ENCODE measurements at regions not wholly inside any gene's neighbourhood (a gene's known extent, or its start where the extent isn't known, plus 50 kb on each side); places are given as distances from the start of the nearest gene placed in this dataset.
"Not testable (repeated sequence)": the region's sequence is repeated elsewhere in the genome, so short reads cannot be mapped to it uniquely, and the experiment has no call there.

DNA sequence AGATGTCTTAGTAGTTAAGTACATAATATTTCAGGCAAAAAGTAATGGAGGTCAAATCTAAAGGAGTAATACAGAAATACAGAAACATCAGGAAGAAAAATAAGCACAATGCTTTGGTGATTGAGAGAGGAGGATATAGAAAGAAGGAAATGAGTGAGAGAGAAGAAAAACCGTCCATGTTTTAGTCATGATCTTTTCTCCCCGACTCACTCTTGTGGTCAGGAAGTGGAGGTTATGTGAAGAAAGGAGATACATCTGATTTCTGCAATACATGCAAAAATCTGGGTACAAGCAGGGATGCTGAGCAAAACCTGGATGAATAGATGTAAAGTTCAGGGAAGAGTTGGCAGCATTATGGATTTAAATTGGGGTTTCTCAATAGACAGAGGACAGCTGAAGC, 1122.5 kb downstream of the SORCS3 start:
- DNase-seq, result no peak

DNA sequence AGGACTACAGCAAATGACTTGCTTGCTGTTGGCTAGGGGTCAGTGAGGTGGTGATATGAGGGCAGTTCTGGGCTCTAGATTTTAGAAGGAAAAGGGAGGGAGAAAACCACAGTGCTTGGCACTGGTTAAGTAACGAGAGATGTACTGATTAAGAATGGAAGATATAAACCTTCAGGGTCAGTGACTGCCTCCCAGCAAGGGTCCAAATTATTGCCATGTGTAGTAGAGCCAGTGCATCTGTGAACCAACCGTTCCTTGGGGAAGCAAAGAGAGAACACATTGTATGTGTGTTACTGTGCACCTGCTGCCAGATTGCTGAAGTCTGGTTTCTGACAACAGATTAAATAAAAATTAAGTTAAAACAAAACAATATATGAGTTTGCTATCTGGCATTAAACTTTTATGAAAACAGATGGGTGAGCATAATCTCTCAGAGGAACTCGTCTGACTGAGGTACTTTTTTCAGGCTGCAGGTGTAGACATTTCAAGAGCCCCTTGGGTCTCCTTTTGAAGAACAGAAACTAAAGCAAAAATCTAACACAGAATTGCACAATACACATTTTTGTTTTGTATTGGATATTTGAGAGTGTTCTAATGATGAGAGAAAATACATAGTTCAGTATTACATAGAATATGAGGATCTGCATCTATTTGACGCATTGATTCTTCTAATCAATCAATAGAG, 1120.6 kb downstream of the SORCS3 start:
- no peak for DNase-seq

DNA sequence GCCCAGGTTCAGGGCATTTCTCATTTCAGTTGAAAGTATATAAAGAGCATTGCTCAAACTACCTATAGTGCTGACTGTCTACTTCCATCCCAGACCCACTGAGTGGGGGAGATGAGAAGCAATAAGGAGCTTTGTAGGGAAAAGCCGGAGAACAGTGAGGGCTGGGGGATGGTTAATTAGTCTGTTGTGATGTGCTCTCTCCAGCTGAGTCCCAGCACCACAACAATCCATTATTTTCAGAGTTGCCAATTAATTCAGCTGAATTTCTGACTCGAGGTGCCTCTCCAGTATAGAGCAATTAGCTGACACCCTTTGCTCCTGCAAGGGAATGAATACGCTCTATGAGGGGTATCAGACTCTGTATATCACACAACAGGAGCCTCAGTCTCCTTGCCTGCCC, 1118.6 kb downstream of the SORCS3 start:
- DNase-seq, result no peak

DNA sequence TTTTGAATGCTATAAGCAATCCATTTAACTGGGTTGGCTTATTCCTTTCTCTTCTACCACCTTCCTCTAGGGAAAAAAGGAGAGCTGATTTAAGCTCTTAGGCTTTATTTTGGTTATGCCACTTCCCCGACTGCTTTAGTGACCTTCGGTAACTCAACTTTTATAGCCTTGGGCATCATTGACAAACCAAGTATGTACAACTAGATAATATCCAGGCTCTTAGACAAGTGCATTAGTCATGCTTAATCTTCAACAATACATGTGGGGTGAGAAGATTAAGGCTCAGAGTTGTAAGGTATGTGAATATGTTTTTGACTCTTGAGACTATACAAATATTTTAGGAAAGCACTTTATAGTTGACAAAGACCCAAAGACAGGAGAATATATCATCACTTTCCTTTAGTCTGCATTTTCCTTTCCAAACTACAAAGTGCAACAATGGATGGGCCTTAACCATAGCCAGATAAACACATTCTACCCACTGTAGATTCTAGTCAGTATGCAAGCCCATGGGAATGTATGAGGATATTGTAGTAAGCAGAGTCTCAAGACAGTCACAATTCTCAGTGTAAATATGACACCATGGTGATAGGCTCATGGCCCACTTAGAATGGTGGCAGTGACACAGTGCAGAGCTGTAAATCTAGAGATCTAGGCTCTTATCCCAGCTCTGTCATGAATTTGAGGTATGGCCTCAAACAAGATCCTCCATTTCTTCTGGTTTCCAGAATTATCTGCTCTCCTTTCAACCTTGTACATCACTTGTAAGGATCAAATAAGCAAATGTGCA, 1117.3 kb downstream of the SORCS3 start:
- no peak for DNase-seq

DNA sequence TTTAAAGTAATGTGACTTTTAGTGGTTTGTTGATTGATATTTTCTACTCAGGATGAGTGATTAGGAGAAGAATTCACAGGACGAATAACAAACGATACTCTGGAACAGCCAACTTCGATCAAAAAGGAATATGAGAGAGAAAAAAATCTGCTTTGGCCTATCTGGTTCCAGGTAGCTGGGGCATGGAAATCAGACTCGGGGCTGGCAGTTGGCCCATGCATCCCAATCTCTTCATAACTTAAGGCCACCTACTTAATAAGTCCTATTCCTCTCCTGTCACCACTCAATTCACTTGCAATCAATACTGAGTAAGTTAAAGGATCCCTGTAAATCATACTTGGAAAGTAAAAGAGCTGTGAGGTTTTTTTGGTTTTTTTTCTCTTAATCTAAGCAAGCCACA, 1116.2 kb downstream of the SORCS3 start:
- DNase-seq, result no peak

DNA sequence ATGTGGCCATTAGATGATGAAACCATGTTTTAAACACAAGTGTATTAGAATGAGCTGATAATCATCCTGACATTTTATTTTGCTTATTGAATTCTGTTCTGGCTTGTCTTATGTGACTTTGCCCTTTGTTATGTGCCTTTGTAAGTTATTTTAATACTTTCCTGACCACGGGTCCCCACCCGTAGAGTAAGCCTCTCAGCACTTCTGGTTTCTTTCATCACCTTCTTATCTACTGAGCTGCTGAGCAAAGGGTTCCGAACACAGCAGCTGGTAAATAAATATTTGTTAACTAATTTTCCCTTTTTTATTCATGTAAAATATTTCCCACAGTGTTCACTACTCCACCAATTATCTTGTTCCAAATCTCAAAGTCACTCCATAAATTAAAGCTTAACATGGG, 1115.3 kb downstream of the SORCS3 start:
- DNase-seq, result no peak

DNA sequence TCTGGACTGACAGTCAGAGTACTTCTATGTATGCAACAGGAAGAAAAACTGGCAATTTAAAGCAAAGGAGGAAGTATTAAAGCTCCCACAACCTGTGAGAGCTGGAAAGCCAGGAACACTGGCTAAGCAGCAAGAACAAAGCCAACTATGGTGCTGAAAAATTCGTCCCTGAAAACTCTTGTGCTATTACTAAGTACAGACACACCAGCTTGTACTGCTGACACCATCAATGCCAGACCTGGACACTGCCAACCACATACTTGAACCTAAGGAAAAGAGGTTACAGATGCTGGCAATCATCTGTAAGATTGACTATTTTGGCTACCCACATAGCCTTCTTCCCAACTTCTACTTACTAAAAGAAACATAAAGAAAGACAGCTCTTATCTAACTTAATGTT, 1110.6 kb downstream of the SORCS3 start:
- no peak for DNase-seq

DNA sequence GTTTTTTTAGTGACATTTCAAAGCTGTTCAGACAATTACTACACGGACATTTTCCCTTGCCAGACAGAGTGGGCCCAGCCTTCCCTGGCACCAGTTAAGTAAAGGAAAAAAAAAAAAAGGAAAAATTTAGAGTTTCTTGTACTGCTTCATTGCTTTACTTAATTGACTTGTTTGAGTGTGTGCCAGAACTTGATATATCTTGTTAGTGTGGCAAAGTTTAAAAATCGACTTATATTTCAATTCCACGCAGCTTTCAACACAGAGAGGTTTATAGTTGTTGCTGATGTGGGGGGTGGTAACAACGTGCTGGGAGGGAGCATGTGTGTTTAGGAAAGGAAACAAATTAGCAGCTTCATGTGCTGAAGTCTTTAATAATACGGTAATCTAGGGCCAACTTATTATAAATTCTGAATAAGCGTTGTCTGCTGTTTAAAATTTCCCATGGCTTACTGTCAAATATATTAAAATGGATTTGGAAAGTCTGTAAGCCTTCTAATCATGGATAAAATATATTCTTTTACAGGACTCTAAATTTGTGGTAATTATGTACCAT, 1104.6 kb downstream of the SORCS3 start:
- no peak for DNase-seq

DNA sequence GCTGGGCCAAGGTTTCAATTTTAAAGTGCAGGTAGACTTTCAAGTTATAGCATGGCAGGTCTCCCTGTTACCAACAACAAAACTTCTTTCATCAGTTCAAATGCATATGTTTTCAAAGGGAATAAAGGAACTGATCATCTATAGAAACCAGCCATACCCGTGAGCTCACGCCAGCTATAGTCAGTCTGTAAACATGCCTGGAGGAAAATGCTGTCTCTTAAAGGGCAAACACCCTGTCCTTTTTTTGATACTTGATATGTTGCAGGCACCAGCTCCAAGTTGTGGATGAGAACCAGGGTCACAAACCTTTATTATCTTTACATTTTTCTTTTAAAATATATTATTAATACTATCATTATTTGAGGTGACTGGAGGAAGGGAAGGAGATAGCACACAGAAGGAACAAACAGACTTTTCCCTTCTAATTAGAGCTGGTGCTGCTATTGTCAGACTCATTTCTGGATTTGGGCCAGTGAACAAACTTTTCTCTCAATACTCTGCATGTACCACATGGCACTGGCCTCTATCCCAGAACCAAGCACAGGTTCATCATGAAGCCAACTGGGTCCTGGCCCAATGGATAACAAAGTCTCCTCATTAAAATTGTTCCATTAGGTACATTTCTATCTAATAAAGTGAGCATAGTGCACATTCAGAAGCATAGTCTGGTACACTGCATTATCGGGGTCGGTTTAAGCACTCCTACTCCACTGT, 1102.4 kb downstream of the SORCS3 start:
- DNase-seq, result no peak

DNA sequence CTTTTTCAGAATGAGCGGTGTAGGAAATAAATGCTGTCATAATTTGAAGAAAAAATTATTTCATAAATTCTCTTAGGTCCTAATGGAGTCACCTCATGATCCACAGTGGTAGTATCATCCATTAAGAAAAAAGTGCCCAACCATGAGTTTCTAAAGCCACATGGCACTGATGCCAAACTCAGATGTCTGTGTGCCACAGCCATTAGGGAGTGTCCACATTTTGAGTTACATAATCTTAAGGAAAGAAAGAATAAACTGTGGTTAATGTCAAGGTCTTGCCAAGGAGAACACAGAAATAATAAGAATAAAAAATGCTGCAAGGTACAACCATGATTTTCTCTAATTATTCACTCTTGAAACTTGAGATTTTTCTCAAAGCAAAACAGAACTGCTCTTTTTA, 1101.8 kb downstream of the SORCS3 start:
- no peak for DNase-seq

DNA sequence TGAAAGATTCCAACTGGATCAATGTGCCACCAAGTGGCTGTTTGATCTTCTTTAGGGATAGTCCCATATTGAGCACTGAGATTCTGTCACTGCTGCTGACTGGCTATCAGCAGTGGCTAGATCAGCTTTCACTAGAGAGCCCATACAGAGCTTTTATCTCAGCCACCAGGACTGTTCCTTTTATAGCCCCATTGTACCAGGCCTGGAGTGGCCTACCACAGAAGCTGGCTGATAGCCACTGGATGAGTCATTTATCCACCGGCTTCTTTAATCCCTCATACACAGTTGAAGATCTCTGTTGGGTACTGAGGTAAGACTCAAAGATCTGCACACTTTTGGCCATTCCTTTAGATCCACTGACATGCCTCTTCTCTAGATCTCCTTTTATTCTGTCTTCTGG, 1101.1 kb downstream of the SORCS3 start:
- no peak for DNase-seq

DNA sequence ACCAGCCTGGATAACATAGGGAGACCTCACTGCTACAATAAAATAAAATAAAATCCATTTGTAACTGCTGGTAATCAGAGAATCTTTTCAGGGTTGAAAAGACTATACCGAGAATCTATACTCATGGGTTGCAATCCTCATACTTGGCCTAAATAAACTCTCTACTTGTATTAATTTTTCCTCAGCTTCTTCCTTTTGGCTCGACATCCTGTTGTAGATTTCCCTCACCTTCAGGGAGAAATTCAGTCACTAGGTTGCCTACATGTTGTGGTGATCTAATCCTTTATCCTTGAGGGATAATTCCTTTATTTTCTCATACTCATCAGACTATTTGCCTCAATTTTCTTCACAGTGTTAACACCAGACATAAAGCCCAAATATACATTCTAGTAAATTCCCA, 1093.4 kb downstream of the SORCS3 start:
- no peak for DNase-seq

DNA sequence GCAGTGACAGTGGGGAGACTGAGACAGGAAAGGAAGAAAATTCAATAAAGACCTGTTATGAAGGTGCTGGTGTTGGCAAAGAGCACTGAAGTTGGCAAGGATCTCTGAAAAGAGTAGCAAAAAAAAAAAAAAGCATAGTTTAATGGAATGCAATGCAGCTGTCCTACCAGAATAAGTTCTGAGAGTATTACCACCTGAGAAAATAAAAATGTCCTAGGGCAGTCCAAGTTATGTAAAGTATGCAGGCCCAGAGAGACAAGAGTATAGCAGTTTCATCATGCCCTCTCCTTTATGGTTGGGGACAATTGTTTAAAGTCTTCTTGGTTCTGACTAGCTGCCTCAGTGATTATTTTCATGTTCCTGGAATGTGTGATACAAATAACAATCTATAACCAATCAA, 1092.8 kb downstream of the SORCS3 start:
- DNase-seq, result no peak

DNA sequence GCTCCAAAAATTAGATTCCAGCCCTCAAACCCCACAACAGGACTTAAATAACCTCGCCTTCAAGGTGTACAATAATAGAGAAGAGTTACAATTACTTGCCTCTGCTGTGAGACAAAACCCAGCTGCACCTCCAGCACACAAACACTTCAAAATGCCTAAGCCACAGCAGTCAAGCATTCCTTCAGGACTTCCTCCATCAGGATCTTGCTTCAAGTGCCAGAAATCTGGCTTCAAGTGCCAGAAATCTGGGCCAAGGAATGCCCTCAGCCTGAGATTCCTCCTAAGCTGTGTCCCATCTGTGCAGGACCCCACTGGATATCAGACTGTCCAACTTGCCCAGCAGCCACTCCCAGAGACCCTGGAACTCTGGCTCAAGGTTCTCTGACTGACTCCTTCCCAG, 1088.3 kb downstream of the SORCS3 start:
- DNase-seq, result no peak

DNA sequence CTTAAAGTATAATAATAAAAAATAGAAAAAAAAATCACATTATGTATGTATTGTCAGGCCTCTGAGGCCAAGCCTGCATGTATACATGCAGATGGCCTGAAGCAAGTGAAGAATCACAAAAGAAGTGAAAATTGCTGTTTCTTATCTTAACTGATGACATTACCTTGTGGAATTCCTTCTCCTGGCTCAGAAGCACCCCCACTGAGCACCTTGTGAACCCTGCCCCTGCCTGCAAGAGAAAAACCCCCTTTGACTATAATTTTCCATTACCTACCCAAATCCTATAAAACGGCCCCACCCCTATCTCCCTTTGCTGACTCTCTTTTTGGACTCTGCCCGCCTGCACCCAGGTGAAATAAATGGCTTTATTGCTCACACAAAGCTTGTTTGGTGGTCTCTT, 1086.5 kb downstream of the SORCS3 start:
- not testable (repeated sequence) for DNase-seq

DNA sequence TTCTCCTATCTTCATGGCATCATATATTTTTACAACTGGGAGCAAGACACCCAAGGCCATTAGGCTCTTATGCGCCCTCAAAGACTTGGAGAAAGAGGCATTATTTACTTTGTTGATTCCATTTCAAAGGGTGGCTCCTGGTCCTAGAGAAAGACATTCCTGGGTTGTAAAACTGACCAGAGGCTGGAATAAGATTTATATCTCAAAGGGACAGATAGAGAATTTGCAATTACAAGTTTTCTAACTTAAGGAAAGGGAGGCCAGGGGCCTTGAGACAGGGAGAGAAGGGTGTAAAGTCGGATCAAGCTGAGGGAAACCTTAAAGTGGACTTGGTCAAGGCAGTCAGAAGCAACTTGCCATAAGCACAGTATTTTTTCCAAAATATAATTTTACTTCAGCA, 1086.0 kb downstream of the SORCS3 start:
- DNase-seq, result no peak

DNA sequence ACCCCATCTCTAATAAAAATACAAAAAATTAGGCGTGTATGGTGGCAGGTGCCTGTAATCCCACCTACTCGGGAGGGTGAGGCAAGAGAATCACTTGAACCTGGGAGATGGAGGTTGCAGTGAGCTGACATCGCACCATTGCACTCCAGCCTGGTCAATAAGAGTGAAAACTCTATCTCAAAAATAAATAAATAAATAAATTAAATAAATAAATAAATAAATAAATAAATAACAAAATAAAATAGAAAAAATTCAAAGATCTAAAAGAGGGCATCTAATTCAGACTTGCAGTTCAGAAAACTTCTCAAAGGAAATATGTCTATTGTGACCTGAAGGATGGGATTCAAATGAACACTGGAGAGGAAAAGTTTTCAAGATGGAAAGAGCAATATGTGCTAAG, 1085.1 kb downstream of the SORCS3 start:
- no peak for DNase-seq

DNA sequence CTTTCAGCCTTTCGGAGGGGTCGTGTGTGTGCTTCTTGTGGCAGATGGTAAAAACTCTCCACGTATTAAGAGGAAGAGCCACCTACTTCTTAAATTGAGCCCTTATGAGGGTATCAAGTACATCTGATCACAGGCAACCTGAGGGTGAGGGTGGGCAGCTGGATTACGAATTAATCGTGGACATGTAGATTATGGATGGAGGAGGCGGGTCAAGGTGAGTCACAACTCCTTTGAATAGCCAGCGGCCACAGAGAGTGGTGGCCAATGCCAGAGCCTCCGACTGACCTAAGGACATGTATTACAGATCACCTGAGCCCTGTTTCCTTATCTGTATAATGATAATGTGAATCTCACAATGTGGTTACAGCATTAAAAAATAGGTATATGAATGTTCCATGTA, 1083.9 kb downstream of the SORCS3 start:
- no peak for DNase-seq

DNA sequence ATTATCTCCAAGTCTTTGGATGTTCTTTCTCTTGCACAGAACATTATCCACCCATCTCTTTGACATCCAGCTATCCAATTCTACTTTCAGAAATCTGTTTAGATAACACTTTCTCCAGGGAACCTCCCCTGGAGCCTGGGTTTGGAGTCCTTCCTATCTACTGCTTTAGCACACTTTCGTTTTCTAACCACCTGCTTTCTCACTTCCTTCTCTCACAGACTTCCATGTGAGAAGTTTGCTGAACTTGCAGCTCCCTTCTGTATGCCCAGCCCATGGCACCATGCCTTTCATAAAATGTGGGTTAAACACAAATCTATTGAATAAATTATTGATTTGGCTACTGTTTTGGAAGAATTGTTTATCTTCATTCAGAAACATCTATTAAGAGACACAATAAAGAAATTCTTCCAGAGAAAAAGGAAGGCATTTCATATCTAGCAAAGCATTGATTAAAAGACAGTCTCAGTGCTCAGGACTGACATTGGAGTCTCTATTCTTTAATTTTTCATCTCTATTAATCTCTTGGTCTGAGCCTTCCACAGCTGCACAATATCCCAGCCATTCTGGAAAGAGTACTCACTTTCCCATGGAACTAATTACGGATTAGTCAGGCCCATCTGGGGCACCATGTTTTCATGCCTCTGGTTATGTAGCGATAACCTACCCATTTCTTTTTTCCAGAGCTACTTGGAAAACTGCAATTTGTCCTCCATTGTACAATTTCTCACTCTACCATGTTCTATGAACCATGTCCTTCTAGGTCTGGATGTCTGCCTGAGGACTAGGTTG, 1077.3 kb downstream of the SORCS3 start:
- no peak for DNase-seq

DNA sequence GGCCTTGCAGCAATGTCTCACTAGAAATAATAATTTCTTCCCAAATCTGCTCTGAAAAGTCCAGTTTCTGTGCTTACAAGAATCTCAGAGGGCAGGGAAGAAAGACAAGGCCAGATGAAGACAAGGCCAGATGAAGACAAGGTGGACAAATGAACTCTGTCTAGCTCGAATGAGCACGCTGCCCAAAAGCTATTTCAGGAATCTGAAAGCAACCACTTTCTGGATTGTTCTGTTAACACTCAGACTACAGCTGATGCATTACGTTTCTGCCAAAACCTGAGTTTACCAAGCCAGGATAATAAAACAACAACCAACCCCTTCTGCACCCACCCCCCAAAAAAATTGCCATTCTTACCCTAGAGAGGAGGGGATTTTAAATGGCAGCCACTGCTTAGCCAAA, 1073.6 kb downstream of the SORCS3 start:
- no peak for DNase-seq

DNA sequence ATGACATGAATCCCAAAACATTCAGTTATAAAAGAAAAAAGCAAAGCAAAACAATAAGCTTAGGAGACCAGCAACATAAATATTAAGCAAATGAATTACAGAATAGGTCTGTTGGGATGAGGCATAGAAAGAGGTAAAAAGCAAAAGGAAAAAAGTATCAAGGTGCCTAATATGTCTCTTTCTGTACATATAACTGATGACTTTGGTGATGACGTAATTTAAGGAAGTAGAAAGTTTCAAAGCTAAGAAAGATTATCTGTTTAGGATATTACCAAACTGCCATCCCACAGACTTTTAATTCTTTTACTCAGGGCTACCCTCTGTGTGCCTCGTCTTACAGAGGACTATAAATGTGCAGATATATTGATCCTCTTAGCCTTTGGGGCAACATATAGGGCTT, 1066.5 kb downstream of the SORCS3 start:
- DNase-seq, result no peak

DNA sequence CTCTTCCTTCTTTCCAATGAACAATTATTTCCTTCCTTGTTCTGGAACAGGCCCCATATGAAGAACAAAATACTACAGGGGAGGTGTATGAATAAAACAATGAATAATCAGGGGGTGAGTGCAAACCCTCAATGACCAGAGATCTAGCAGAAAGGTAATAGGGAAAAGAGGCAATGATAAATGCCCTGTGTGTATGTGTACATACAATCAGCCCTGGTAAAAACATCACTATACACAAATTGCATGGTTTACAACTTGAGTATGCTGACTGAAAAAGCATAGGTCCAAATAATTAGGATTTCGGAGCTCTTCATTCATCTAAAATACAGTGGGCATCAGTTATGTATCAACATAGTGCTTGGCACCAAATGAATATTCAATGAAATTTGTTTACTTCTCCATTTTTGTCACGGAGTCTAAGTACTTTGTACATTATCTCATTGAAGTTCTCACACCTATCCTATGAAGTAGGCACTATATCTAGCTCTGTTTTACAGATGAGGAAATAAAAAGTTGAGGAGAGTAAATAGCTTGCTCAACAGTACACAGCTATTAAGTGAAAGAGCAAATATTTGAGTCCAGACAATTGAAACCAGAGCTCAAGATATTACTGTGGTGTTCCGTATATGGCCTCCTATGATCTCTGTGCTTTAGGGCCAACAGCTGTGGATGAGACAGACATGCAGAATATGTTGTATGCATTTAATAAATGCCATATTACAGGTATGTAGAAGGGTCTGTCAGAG, 1065.4 kb downstream of the SORCS3 start:
- no peak for DNase-seq

Measured in stimulated activated CD4-positive, alpha-beta T cell treated with anti-CD3 and anti-CD28 coated beads, Interleukin-2, amount 100 ng/mL, for 48 hours (primary cell).